Activated CD4-positive, alpha-beta memory T cell treated with anti-CD3 and anti-CD28 coated beads, Interleukin-2, amount 10 ng/mL, durations not matched to agents 7 days and 5 days (primary cell): ENCODE measurements at regions not wholly inside any gene's neighbourhood (a gene's known extent, or its start where the extent isn't known, plus 50 kb on each side); places are given as distances from the start of the nearest gene placed in this dataset.
"Not testable (repeated sequence)": the region's sequence is repeated elsewhere in the genome, so short reads cannot be mapped to it uniquely, and the experiment has no call there.

Experiments
- CTCF ChIA-PET: fragments of 350-600 bp; sonication (Branson Sonifier 250); formaldehyde crosslinking; loops from one replicate; lab custom pipeline; 2021; ENCODE audit warnings: antibody characterized with exemption, inconsistent platforms; lab: Charles Lee
- POLR2A ChIA-PET: fragments of 350-600 bp; sonication (Branson Sonifier 250); formaldehyde crosslinking; loops from one replicate; lab custom pipeline; 2021; ENCODE audit warnings: antibody characterized with exemption; lab: Charles Lee
- DNase-seq: peaks from one replicate; pipeline ENCODE4 v3.0.0-alpha.2; 2020
- H3K27ac Mint-ChIP-seq: one replicate; pipeline ENCODE4 v1.8.0; 2021; ENCODE audit warnings: mild to moderate bottlenecking, mixed read lengths
- H3K27me3 Mint-ChIP-seq: one replicate; pipeline ENCODE4 v1.8.0; 2021; ENCODE audit warnings: mixed read lengths
- H3K36me3 Mint-ChIP-seq: one replicate; pipeline ENCODE4 v1.8.0; 2021; ENCODE audit warnings: low read depth, mixed read lengths
- H3K4me1 Mint-ChIP-seq: one replicate; pipeline ENCODE4 v1.8.0; 2021; ENCODE audit warnings: mixed read lengths
- H3K4me3 Mint-ChIP-seq: one replicate; pipeline ENCODE4 v1.8.0; 2021; ENCODE audit warnings: mild to moderate bottlenecking, mixed read lengths
- H3K9me3 Mint-ChIP-seq: one replicate; pipeline ENCODE4 v1.8.0; 2021; ENCODE audit warnings: mixed read lengths

DNA sequence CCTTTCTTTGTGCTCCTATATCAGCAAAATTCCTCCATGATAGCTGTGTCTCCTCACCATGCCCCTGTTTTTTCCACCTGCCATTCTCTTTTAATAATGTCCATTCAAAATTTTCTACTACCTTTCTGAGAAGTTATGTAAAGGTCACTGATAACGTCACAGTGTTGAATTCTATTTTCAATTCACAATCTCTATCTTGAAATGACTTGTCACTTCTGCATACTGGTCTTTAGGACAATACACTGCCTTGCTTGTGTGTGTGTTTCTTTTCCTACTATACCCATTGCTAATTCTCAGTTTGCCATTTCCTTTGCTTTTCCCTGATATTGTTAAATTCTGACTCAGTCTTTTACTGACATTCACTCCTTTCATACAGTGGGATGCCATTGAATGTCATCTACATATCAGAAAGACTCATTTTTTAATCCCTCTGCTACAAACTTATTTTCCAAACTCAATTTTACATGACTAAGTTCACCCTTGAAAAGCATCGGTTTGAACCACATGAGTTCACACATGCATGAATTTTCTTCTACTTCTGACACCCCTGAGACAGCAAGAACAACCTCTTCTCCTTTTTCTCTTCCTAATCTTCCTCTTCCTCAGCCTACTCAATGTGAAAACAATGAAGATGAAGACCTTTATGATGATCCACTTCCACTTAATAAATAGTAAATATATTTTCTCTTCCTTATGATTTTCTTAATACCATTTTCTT is 1470.7 kb downstream of the CDY2B start:
- CTCF ChIA-PET, H3K4me1 Mint-ChIP-seq, DNase-seq, H3K36me3 Mint-ChIP-seq, H3K27ac Mint-ChIP-seq, H3K27me3 Mint-ChIP-seq, H3K9me3 Mint-ChIP-seq, POLR2A ChIA-PET, H3K4me3 Mint-ChIP-seq: not testable (repeated sequence)

DNA sequence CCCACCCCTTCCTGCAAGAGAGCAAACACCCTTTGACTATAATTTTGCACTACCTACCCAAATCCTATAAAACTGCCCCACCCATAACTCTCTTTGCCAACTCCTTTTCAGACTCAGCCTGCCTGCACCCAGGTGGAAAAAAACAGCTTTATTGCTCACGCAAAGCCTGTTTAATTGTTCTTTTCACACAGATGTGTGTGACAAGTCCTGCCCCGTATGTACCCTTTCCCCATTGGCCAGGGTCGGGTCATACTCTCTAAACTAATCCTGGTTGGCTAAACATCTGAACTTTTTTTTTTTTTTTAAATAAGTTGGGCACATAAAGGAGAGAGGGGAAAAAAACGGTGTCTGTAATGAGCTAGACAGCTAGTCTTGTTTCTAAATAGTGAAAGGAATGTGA is 1500.6 kb downstream of the CDY2B start:
- POLR2A ChIA-PET, CTCF ChIA-PET, H3K4me1 Mint-ChIP-seq, H3K9me3 Mint-ChIP-seq, H3K36me3 Mint-ChIP-seq, H3K4me3 Mint-ChIP-seq, H3K27ac Mint-ChIP-seq, H3K27me3 Mint-ChIP-seq, DNase-seq: not testable (repeated sequence)

- H3K9me3 Mint-ChIP-seq, POLR2A ChIA-PET, CTCF ChIA-PET, H3K27me3 Mint-ChIP-seq, H3K4me1 Mint-ChIP-seq, H3K36me3 Mint-ChIP-seq, DNase-seq, H3K27ac Mint-ChIP-seq, H3K4me3 Mint-ChIP-seq: not testable (repeated sequence)
Measured at GRCh38 chrY:16341592-16341991, 1538.4 kb downstream of the CDY2B start.

DNA sequence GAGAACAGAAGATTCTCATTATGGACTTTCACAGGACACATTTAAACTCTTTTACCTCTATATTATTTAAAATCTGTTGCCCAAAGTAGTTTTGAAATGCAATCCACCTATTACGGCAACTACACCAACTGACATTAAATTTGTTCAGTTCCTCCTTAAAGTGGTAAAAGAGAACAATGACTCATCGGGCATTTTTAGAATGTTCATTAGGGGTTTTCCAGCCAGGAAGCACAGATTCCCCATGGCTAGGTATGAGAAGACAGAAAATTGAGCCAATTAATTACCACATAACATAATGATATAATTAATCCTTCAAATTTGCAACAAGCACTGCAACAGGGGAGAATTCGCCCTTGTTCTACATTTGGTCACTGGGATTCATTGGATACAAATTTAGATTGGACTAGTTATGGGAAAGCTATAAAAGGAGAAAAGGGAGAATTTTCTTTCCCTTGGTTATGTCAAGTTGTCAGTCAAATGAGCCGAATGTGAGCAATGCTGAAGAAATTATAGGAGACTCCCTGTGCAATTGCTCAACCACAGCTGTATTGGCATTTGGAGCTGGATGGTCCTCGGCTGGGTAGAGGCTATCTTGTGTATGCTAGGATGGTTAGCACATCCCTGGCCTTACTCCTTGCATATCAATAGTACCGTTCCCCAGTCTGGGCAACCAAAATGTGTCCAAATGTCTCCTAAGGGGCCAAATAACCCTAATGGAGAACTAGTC is 1549.8 kb downstream of the CDY2B start:
- CTCF ChIA-PET, POLR2A ChIA-PET, H3K4me3 Mint-ChIP-seq, H3K27me3 Mint-ChIP-seq, H3K36me3 Mint-ChIP-seq, H3K4me1 Mint-ChIP-seq, H3K27ac Mint-ChIP-seq, H3K9me3 Mint-ChIP-seq, DNase-seq: not testable (repeated sequence)

DNA sequence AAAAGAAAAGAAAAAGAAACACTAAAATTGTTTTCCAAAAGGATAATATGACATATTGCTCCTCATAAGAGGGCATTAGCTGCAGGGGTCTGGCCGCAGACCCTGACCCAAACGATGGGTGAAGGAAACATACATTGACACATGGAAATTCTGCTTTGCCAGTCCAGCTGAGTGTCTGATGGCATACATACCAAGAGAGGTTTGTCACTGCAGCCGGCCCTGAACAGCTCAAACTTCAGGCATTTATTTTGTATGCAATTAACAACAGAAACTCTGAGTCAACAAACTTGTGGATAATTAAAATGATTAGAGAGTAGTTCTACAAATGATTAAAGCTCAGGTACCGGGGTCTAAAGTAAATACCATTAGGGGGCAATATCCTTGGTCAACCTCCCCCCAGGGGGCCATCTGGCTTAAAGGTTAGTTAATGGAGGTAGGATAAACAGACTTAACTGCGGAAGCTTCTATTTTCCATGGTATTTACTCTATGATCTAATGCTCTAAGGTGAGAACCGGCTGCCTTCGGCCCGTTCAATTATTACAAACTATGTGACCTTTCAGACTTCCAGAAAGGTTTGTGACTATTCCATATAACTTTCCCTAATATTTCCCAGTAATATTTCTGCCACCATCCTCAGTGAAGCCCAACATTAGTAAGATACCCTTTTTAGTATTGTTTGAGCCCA is 1550.7 kb downstream of the CDY2B start:
- CTCF ChIA-PET, H3K9me3 Mint-ChIP-seq, H3K4me3 Mint-ChIP-seq, H3K4me1 Mint-ChIP-seq, DNase-seq, H3K27ac Mint-ChIP-seq, POLR2A ChIA-PET, H3K27me3 Mint-ChIP-seq, H3K36me3 Mint-ChIP-seq: not testable (repeated sequence)
